Mesendoderm (in vitro differentiated cells): ENCODE measurements at regions not wholly inside any gene's neighbourhood (a gene's known extent, or its start where the extent isn't known, plus 50 kb on each side); places are given as distances from the start of the nearest gene placed in this dataset.

Experiments
- DNase-seq: peaks from one replicate; pipeline ENCODE4 v3.0.0; 2013
- H2AK5ac ChIP-seq: 2 replicates; pipeline ENCODE4 v1.6.1; 2013; ENCODE audit warnings: low read length, inconsistent platforms
- H2BK120ac ChIP-seq: 2 replicates; pipeline ENCODE4 v1.6.1; 2013; ENCODE audit warnings: low read depth, mild to moderate bottlenecking, low read length, moderate library complexity, mixed read lengths
- H2BK15ac ChIP-seq: replicated peaks from 2 replicates; pipeline ENCODE4 v1.6.1; 2013; ENCODE audit warnings: low read depth, mild to moderate bottlenecking, moderate library complexity
- H2BK5ac ChIP-seq: 2 replicates; pipeline ENCODE4 v1.6.1; 2013; ENCODE audit warnings: low read length, inconsistent platforms
- H3K18ac ChIP-seq: 2 replicates; pipeline ENCODE4 v1.6.1; 2013; ENCODE audit warnings: mild to moderate bottlenecking, low read length, mixed read lengths
- H3K23ac ChIP-seq: one replicate; pipeline ENCODE4 v1.6.1; 2013; ENCODE audit warnings: low read length
- H3K27ac ChIP-seq: 2 replicates; pipeline ENCODE4 v1.5.1; 2013; ENCODE audit warnings: low read depth, mild to moderate bottlenecking, inconsistent platforms, low read length, moderate library complexity
- H3K27me3 ChIP-seq: 2 replicates; pipeline ENCODE4 v1.6.1; 2013; ENCODE audit warnings: low read length, control low read depth, mild to moderate bottlenecking, inconsistent platforms; ENCODE audit not compliant: insufficient read depth, poor library complexity
- H3K36me3 ChIP-seq: 2 replicates; pipeline ENCODE4 v1.6.1; 2013; ENCODE audit warnings: low read length, inconsistent platforms; ENCODE audit not compliant: control insufficient read depth, insufficient read depth
- H3K4ac ChIP-seq: one replicate; pipeline ENCODE4 v1.6.1; 2013; ENCODE audit warnings: low read depth, mild to moderate bottlenecking, low read length, moderate library complexity
- H3K4me1 ChIP-seq: 2 replicates; pipeline ENCODE4 v1.6.1; 2013; ENCODE audit warnings: low read depth, low read length, inconsistent platforms; ENCODE audit not compliant: control insufficient read depth
- H3K4me2 ChIP-seq: 2 replicates; pipeline ENCODE4 v1.6.1; 2013; ENCODE audit warnings: low read length
- H3K4me3 ChIP-seq: 2 replicates; pipeline ENCODE4 v1.5.1; 2013; ENCODE audit warnings: mild to moderate bottlenecking, low read length
- H3K56ac ChIP-seq: one replicate; pipeline ENCODE4 v1.6.1; 2013; ENCODE audit warnings: low read length
- H3K79me1 ChIP-seq: 2 replicates; pipeline ENCODE4 v1.6.1; 2013; ENCODE audit warnings: low read length, inconsistent platforms
- H3K79me2 ChIP-seq: 2 replicates; pipeline ENCODE4 v1.6.1; 2013; ENCODE audit warnings: mild to moderate bottlenecking, low read length; ENCODE audit not compliant: control insufficient read depth, insufficient read depth
- H3K9ac ChIP-seq: 2 replicates; pipeline ENCODE4 v1.6.1; 2013; ENCODE audit warnings: low read length, inconsistent platforms
- H4K5ac ChIP-seq: one replicate; pipeline ENCODE4 v1.6.1; 2013; ENCODE audit warnings: low read length
- H4K8ac ChIP-seq: one replicate; pipeline ENCODE4 v1.6.1; 2013; ENCODE audit warnings: low read depth, mild to moderate bottlenecking, control low read depth, low read length, moderate library complexity
- WGBS: extraction: QIAGEN DNeasy Blood & Tissue Kit; methylation state at CpG from one replicate; pipeline ENCODE4 v1.1.7; 2013; ENCODE audit warnings: low lambda C conversion rate, missing lambda C conversion rate; ENCODE audit not compliant: insufficient coverage; ENCODE audit errors: extremely low coverage; 5-methylcytosine and 5-hydroxymethylcytosine counted together

GRCh38 chr20:39109933-39110818 is 148.0 kb downstream of the DHX35 start:
- H4K5ac ChIP-seq = no peak overlapping the region
- H3K56ac ChIP-seq = no peak overlapping the region
- H3K4me3 ChIP-seq = no peak overlapping the region
- no peak overlapping the region for H2BK15ac ChIP-seq
- no peak overlapping the region for H3K18ac ChIP-seq
- H2BK120ac ChIP-seq = no peak overlapping the region
- no peak overlapping the region for H2AK5ac ChIP-seq
- no peak overlapping the region for H3K27ac ChIP-seq
- H3K79me1 ChIP-seq = no peaks in the 10 kb centered on the region
- no peak overlapping the region for H4K8ac ChIP-seq
- no peaks in the 10 kb centered on the region for H3K36me3 ChIP-seq
- H3K4ac ChIP-seq = no peak overlapping the region
- peak; percentile 69 for DNase-seq
- H3K23ac ChIP-seq = no peak overlapping the region
- peaks cover 2% of the 10 kb centered on the region for H3K4me1 ChIP-seq
- no peak overlapping the region for H3K4me2 ChIP-seq
- H3K9ac ChIP-seq = no peak overlapping the region
- no peak overlapping the region for H2BK5ac ChIP-seq
- H3K27me3 ChIP-seq = no peaks in the 10 kb centered on the region
- H3K79me2 ChIP-seq = no peaks in the 10 kb centered on the region
- 100% methylated on average over 1 of the region's 10 CpGs for WGBS

- H2BK15ac ChIP-seq = no peak overlapping the region
- H3K36me3 ChIP-seq = no peaks in the 10 kb centered on the region
- H3K79me2 ChIP-seq = no peaks in the 10 kb centered on the region
- H3K4me2 ChIP-seq = no peak overlapping the region
- H2AK5ac ChIP-seq = no peak overlapping the region
- H4K8ac ChIP-seq = no peak overlapping the region
- no peak overlapping the region for H3K23ac ChIP-seq
- H3K18ac ChIP-seq = no peak overlapping the region
- H2BK5ac ChIP-seq = no peak overlapping the region
- H3K27ac ChIP-seq = no peak overlapping the region
- H3K79me1 ChIP-seq = no peaks in the 10 kb centered on the region
- H3K4me1 ChIP-seq = peaks cover 2% of the 10 kb centered on the region
- no peak overlapping the region for H3K4me3 ChIP-seq
- no peak overlapping the region for H3K4ac ChIP-seq
- no peak overlapping the region for H4K5ac ChIP-seq
- H3K27me3 ChIP-seq = no peaks in the 10 kb centered on the region
- H3K56ac ChIP-seq = no peak overlapping the region
- H3K9ac ChIP-seq = no peak overlapping the region
- no peak overlapping the region for H2BK120ac ChIP-seq
- DNase-seq = peak; percentile 59
- no CpG with 5 or more reads among the region's 5 CpGs for WGBS
Observed at GRCh38 chr20:39108746-39109145, 146.6 kb downstream of the DHX35 start.

GRCh38 chr20:39107741-39108140 is 145.6 kb downstream of the DHX35 start:
- Histone ChIP-seq H3K27me3 (no peaks in the 10 kb centered on the region), H3K36me3 (no peaks in the 10 kb centered on the region), H3K4me2 (no peak overlapping the region), H2BK120ac (no peak overlapping the region), H2AK5ac (no peak overlapping the region), H4K5ac (no peak overlapping the region), H2BK5ac (no peak overlapping the region), H3K4ac (no peak overlapping the region), H3K23ac (no peak overlapping the region), H3K4me3 (no peak overlapping the region), H3K79me1 (no peaks in the 10 kb centered on the region), H3K18ac (no peak overlapping the region), H3K4me1 (peaks cover 2% of the 10 kb centered on the region), H4K8ac (no peak overlapping the region), H3K56ac (no peak overlapping the region), H3K79me2 (no peaks in the 10 kb centered on the region), H2BK15ac (no peak overlapping the region), H3K9ac (no peak overlapping the region), H3K27ac (no peak overlapping the region)
- DNase-seq = no peak
- WGBS = no CpG with 5 or more reads among the region's 5 CpGs

GRCh38 chr20:39106791-39107190 is 144.6 kb downstream of the DHX35 start:
- H3K56ac ChIP-seq = no peak overlapping the region
- H3K36me3 ChIP-seq = no peaks in the 10 kb centered on the region
- H3K27ac ChIP-seq = no peak overlapping the region
- H4K8ac ChIP-seq = no peak overlapping the region
- no peak overlapping the region for H2AK5ac ChIP-seq
- H3K4me3 ChIP-seq = no peak overlapping the region
- no peak overlapping the region for H3K18ac ChIP-seq
- H3K23ac ChIP-seq = no peak overlapping the region
- H3K4ac ChIP-seq = no peak overlapping the region
- H3K79me2 ChIP-seq = no peaks in the 10 kb centered on the region
- no peak overlapping the region for H4K5ac ChIP-seq
- no CpG with 5 or more reads among the region's 3 CpGs for WGBS
- no peak overlapping the region for H3K9ac ChIP-seq
- no peaks in the 10 kb centered on the region for H3K27me3 ChIP-seq
- no peak overlapping the region for H2BK120ac ChIP-seq
- no peak for DNase-seq
- no peaks in the 10 kb centered on the region for H3K79me1 ChIP-seq
- H3K4me1 ChIP-seq = no peaks in the 10 kb centered on the region
- no peak overlapping the region for H3K4me2 ChIP-seq
- no peak overlapping the region for H2BK5ac ChIP-seq
- H2BK15ac ChIP-seq = no peak overlapping the region

- Histone ChIP-seq H2AK5ac (no peak overlapping the region), H3K4me2 (no peak overlapping the region), H3K9ac (no peak overlapping the region), H3K18ac (no peak overlapping the region), H4K8ac (no peak overlapping the region), H3K23ac (no peak overlapping the region), H3K4me3 (no peak overlapping the region), H3K4ac (no peak overlapping the region), H3K79me1 (no peaks in the 10 kb centered on the region), H3K27ac (no peak overlapping the region), H3K36me3 (no peaks in the 10 kb centered on the region), H3K27me3 (no peaks in the 10 kb centered on the region), H2BK120ac (no peak overlapping the region), H3K56ac (no peak overlapping the region), H4K5ac (no peak overlapping the region), H3K4me1 (no peaks in the 10 kb centered on the region), H2BK15ac (no peak overlapping the region), H3K79me2 (no peaks in the 10 kb centered on the region), H2BK5ac (no peak overlapping the region)
- no CpG with 5 or more reads among the region's 5 CpGs for WGBS
- DNase-seq = no peak
Observed at GRCh38 chr20:39105551-39105950, 143.4 kb downstream of the DHX35 start.

GRCh38 chr20:39103732-39104131 is 141.6 kb downstream of the DHX35 start:
- Histone ChIP-seq H3K79me1 (no peaks in the 10 kb centered on the region), H3K4me1 (no peaks in the 10 kb centered on the region), H2BK5ac (no peak overlapping the region), H4K5ac (no peak overlapping the region), H3K56ac (no peak overlapping the region), H3K4me3 (no peak overlapping the region), H4K8ac (no peak overlapping the region), H2BK120ac (no peak overlapping the region), H2AK5ac (no peak overlapping the region), H3K4ac (no peak overlapping the region), H3K4me2 (no peak overlapping the region), H3K36me3 (no peaks in the 10 kb centered on the region), H3K23ac (no peak overlapping the region), H3K79me2 (no peaks in the 10 kb centered on the region), H3K18ac (no peak overlapping the region), H3K27me3 (no peaks in the 10 kb centered on the region), H3K27ac (no peak overlapping the region), H3K9ac (no peak overlapping the region), H2BK15ac (no peak overlapping the region)
- no peak for DNase-seq
- no CpG with 5 or more reads among the region's 1 CpG for WGBS
